H1 (cell line): ENCODE measurements at regions not wholly inside any gene's neighbourhood (a gene's known extent, or its start where the extent isn't known, plus 50 kb on each side); places are given as distances from the start of the nearest gene placed in this dataset.

ENCODE experiments used
- CTCF ChIA-PET: fragments of 300-600 bp; sonication (Branson Sonifier 250); formaldehyde crosslinking; loops from one replicate; lab custom pipeline; 2021; ENCODE audit not compliant: partially characterized antibody; lab: Charles Lee
- POLR2A ChIA-PET: fragments of 300-600 bp; sonication (Branson Sonifier 250); formaldehyde crosslinking; loops from one replicate; lab custom pipeline; 2021; ENCODE audit warnings: inconsistent platforms; ENCODE audit not compliant: partially characterized antibody; lab: Charles Lee
- DNase-seq, 2 experiments: peaks; one replicate each; pipeline versions ENCODE4 v3.0.0 to v3.0.0-alpha.2; 2010 to 2022; ENCODE audit warnings: low spot score in 2 of 2, low read depth in 1 of 2, mixed read lengths in 1 of 2
- FAIRE-seq: peaks from 2 replicates; lab custom pipeline; 2011; peaks lifted over from hg19 to GRCh38; lab: Jason Lieb, UNC
- H2AFZ ChIP-seq: 2 replicates; pipeline ENCODE4 v1.8.1; 2012; ENCODE audit warnings: low read length, inconsistent platforms
- H2AK5ac ChIP-seq: 2 replicates; pipeline ENCODE4 v1.6.1; 2013; ENCODE audit warnings: low read depth, low read length
- H2BK120ac ChIP-seq: replicated peaks from 2 replicates; pipeline ENCODE3; 2013; ENCODE audit warnings: low read depth, low read length, inconsistent platforms
- H2BK12ac ChIP-seq: 2 replicates; pipeline ENCODE4 v1.6.1; 2013; ENCODE audit warnings: low read depth, low read length
- H2BK15ac ChIP-seq: 2 replicates; pipeline ENCODE4 v1.6.1; 2013; ENCODE audit warnings: low read length
- H2BK20ac ChIP-seq: 2 replicates; pipeline ENCODE4 v1.6.1; 2013; ENCODE audit warnings: low read length
- H2BK5ac ChIP-seq: 2 replicates; pipeline ENCODE4 v1.6.1; 2013; ENCODE audit warnings: low read depth, low read length
- H3K14ac ChIP-seq: 2 replicates; pipeline ENCODE4 v1.6.1; 2013; ENCODE audit warnings: inconsistent platforms; ENCODE audit not compliant: insufficient read length
- H3K18ac ChIP-seq: 2 replicates; pipeline ENCODE4 v1.6.1; 2013; ENCODE audit warnings: low read length; ENCODE audit errors: extremely low read depth
- H3K23ac ChIP-seq: 2 replicates; pipeline ENCODE4 v1.6.1; 2013; ENCODE audit warnings: inconsistent platforms; ENCODE audit not compliant: insufficient read length
- H3K23me2 ChIP-seq: 2 replicates; pipeline ENCODE4 v1.6.1; 2013; ENCODE audit warnings: low read depth, low read length
- H3K27ac ChIP-seq: 2 replicates; pipeline ENCODE4 v1.6.1; 2011; ENCODE audit warnings: low read depth, low read length, inconsistent platforms
- H3K27me3 ChIP-seq, 4 experiments: replicated peaks in 1 of 4; 1 replicate in 1 of 4; 2 replicates in 3 of 4; pipeline versions ENCODE4 v1.6.1 to v1.8.1; 2011 to 2013; ENCODE audit warnings: low read length in 3 of 4, mild to moderate bottlenecking in 3 of 4, inconsistent platforms in 2 of 4, mixed read lengths in 2 of 4, moderate library complexity in 1 of 4; ENCODE audit not compliant: control insufficient read depth in 3 of 4, insufficient read depth in 3 of 4; ENCODE audit errors: extremely low read depth in 1 of 4
- H3K36me3 ChIP-seq, 4 experiments: 2 replicates each; pipeline versions ENCODE4 v1.6.1 to v1.8.1; 2011 to 2013; ENCODE audit warnings: mild to moderate bottlenecking in 4 of 4, low read length in 3 of 4, moderate library complexity in 2 of 4, control low read depth in 1 of 4, inconsistent platforms in 1 of 4; ENCODE audit not compliant: insufficient read depth in 4 of 4, control insufficient read depth in 2 of 4
- H3K4ac ChIP-seq: replicated peaks from 2 replicates; pipeline ENCODE3; 2013; ENCODE audit warnings: low read length, low read depth, mixed read lengths, inconsistent platforms; ENCODE audit not compliant: insufficient read length
- H3K4me1 ChIP-seq, 4 experiments: replicated peaks in 1 of 4; 1 replicate in 1 of 4; 2 replicates in 3 of 4; pipeline versions ENCODE4 v1.6.1 to v1.8.1; 2011 to 2013; ENCODE audit warnings: low read length in 3 of 4, inconsistent platforms in 2 of 4, mixed read lengths in 1 of 4; ENCODE audit not compliant: insufficient read depth in 4 of 4, control insufficient read depth in 3 of 4
- H3K4me2 ChIP-seq, 2 experiments: 2 replicates each; pipeline versions ENCODE4 v1.6.1 to v1.8.1; 2011 to 2013; ENCODE audit warnings: low read depth in 2 of 2, low read length in 2 of 2, control low read depth in 1 of 2, inconsistent platforms in 1 of 2, mild to moderate bottlenecking in 1 of 2; ENCODE audit not compliant: insufficient read depth in 1 of 2
- H3K4me3 ChIP-seq, 4 experiments: fragments of 200-600, 300-600 bp in 1 of 4; sonication (generic), shearing (Covaris generic), sonication (Bioruptor Twin) in 1 of 4; 2 replicates each; pipeline versions ENCODE4 v1.5.1 to v1.8.1; 2011 to 2016; ENCODE audit warnings: low read length in 4 of 4, low read depth in 3 of 4, control low read depth in 2 of 4, inconsistent platforms in 2 of 4, mild to moderate bottlenecking in 2 of 4, mixed read lengths in 1 of 4, moderate library complexity in 1 of 4; ENCODE audit not compliant: insufficient read depth in 2 of 4; ENCODE audit errors: extremely low read depth in 1 of 4
- H3K56ac ChIP-seq: replicated peaks from 2 replicates; pipeline ENCODE3; 2013; ENCODE audit warnings: low read depth, mild to moderate bottlenecking, mixed read lengths, low read length, inconsistent platforms; ENCODE audit not compliant: insufficient read length
- H3K79me1 ChIP-seq: 2 replicates; pipeline ENCODE4 v1.6.1; 2013; ENCODE audit warnings: low read depth, low read length, control low read depth
- H3K79me2 ChIP-seq, 2 experiments: 2 replicates each; pipeline versions ENCODE4 v1.6.1 to v1.8.1; 2012 to 2013; ENCODE audit warnings: low read length in 2 of 2, mild to moderate bottlenecking in 2 of 2, inconsistent platforms in 1 of 2; ENCODE audit not compliant: insufficient read depth in 2 of 2, control insufficient read depth in 1 of 2
- H3K9ac ChIP-seq, 4 experiments: replicated peaks in 1 of 4; 1 replicate in 1 of 4; 2 replicates in 3 of 4; pipeline versions ENCODE4 v1.6.1 to v1.8.1; 2011 to 2013; ENCODE audit warnings: low read depth in 3 of 4, low read length in 3 of 4, control low read depth in 2 of 4, mild to moderate bottlenecking in 2 of 4, moderate library complexity in 2 of 4, inconsistent platforms in 1 of 4; ENCODE audit errors: extremely low read depth in 1 of 4
- H3K9me3 ChIP-seq, 2 experiments: 2 replicates each; pipeline versions ENCODE4 v1.6.1 to v1.8.1; 2012 to 2013; ENCODE audit warnings: mild to moderate bottlenecking in 2 of 2, moderate library complexity in 2 of 2, control low read depth in 1 of 2, inconsistent platforms in 1 of 2, low read depth in 1 of 2, low read length in 1 of 2, mixed read lengths in 1 of 2; ENCODE audit not compliant: insufficient read depth in 2 of 2
- H4K20me1 ChIP-seq, 2 experiments: replicated peaks in 1 of 2; 2 replicates each; pipeline versions ENCODE3 to v1.8.1; 2011 to 2013; ENCODE audit warnings: inconsistent platforms in 2 of 2, low read length in 2 of 2, mild to moderate bottlenecking in 1 of 2; ENCODE audit not compliant: insufficient read depth in 2 of 2, control insufficient read depth in 1 of 2
- H4K5ac ChIP-seq: 2 replicates; pipeline ENCODE4 v1.6.1; 2013; ENCODE audit warnings: low read length, low read depth, mixed read lengths, inconsistent platforms; ENCODE audit not compliant: insufficient read length
- H4K8ac ChIP-seq: 2 replicates; pipeline ENCODE4 v1.8.0; 2013; ENCODE audit warnings: mild to moderate bottlenecking, moderate library complexity, low read length, inconsistent platforms; ENCODE audit not compliant: insufficient read depth; ENCODE audit errors: extremely low read depth
- H4K91ac ChIP-seq: replicated peaks from 2 replicates; pipeline ENCODE3; 2013; ENCODE audit warnings: low read length, mixed read lengths, inconsistent platforms; ENCODE audit not compliant: insufficient read length
- BCL11A ChIP-seq, 2 experiments: IDR thresholded peaks; one replicate each; pipeline ENCODE4 v1.6.1; 2011; ENCODE audit warnings: low read depth in 2 of 2, low read length in 2 of 2, mild to moderate bottlenecking in 2 of 2
- BRCA1 ChIP-seq: IDR thresholded peaks from 2 replicates; pipeline ENCODE4 v1.6.1; 2012; ENCODE audit warnings: low read depth, low read length, improper control_type of control experiment
- CBX8 ChIP-seq: fragments of 300-800, 300-1000 bp; sonication (generic); IDR thresholded peaks from 2 replicates; pipeline ENCODE4 v1.7.1; 2016; ENCODE audit warnings: low read depth, low read length, borderline replicate concordance
- CHD2 ChIP-seq: IDR thresholded peaks from 2 replicates; pipeline ENCODE4 v1.6.1; 2012; ENCODE audit warnings: low read length, improper control_type of control experiment
- CTBP2 ChIP-seq: IDR thresholded peaks from 2 replicates; pipeline ENCODE4 v1.7.0; 2011; ENCODE audit warnings: borderline replicate concordance, mild to moderate bottlenecking, moderate library complexity, mixed read lengths, low read length; ENCODE audit not compliant: insufficient read depth, insufficient read length
- KDM1A ChIP-seq: fragments of 200-600, 300-600 bp; sonication (generic); IDR thresholded peaks from 2 replicates; pipeline ENCODE4 v1.7.1; 2016; ENCODE audit warnings: mild to moderate bottlenecking, low read length, borderline replicate concordance
- KDM5A ChIP-seq: fragments of 200-600 bp; IDR thresholded peaks from 2 replicates; pipeline ENCODE4 v1.7.1; 2012; ENCODE audit warnings: mild to moderate bottlenecking, low read length, inconsistent platforms, mixed read lengths
- NANOG ChIP-seq: IDR thresholded peaks from 2 replicates; pipeline ENCODE4 v1.6.1; 2011; ENCODE audit warnings: low read length, low read depth, mild to moderate bottlenecking, inconsistent platforms; ENCODE audit not compliant: insufficient read depth, poor library complexity, severe bottlenecking
- RAD21 ChIP-seq, 2 experiments: IDR thresholded peaks in 1 of 2; conservative IDR thresholded peaks in 1 of 2; 2 replicates each; pipeline ENCODE4 v1.6.1; 2011; ENCODE audit warnings: low read depth in 2 of 2, low read length in 2 of 2, improper control_type of control experiment in 1 of 2, inconsistent platforms in 1 of 2, mild to moderate bottlenecking in 1 of 2, moderate library complexity in 1 of 2
- RFX5 ChIP-seq: IDR thresholded peaks from 2 replicates; pipeline ENCODE4 v1.6.1; 2011; ENCODE audit warnings: low read depth, low read length, improper control_type of control experiment, borderline replicate concordance
- TAF7 ChIP-seq: optimal IDR thresholded peaks from 2 replicates; pipeline ENCODE3; 2011; ENCODE audit warnings: low read depth, mild to moderate bottlenecking, inconsistent platforms, low read length, moderate library complexity, borderline replicate concordance
- TCF12 ChIP-seq: IDR thresholded peaks from 2 replicates; pipeline ENCODE4 v1.6.1; 2011; ENCODE audit warnings: low read depth, mild to moderate bottlenecking, low read length
- WGBS, 2 experiments: shearing (Covaris generic) in 1 of 2; methylation state at CpG; one replicate each; pipeline versions ENCODE4 v1.1.6 to v1.1.7; 2013 to 2015; ENCODE audit warnings: low lambda C conversion rate in 2 of 2, mixed read lengths in 2 of 2, inconsistent platforms in 1 of 2, low coverage in 1 of 2, missing lambda C conversion rate in 1 of 2; ENCODE audit not compliant: insufficient replicate concordance in 2 of 2, insufficient coverage in 1 of 2, insufficient read length in 1 of 2; ENCODE audit errors: extremely low coverage in 1 of 2, missing lambda C conversion rate in 1 of 2; 5-methylcytosine and 5-hydroxymethylcytosine counted together
- TF ChIP-seq, protein P1 (sequence below): IDR thresholded peaks from 2 replicates; pipeline ENCODE4 v1.6.1; 2012; ENCODE audit warnings: inconsistent platforms
- TF ChIP-seq, protein P2 (sequence below): IDR thresholded peaks from 2 replicates; pipeline ENCODE4 v1.6.1; 2012; ENCODE audit warnings: inconsistent platforms

DNA sequence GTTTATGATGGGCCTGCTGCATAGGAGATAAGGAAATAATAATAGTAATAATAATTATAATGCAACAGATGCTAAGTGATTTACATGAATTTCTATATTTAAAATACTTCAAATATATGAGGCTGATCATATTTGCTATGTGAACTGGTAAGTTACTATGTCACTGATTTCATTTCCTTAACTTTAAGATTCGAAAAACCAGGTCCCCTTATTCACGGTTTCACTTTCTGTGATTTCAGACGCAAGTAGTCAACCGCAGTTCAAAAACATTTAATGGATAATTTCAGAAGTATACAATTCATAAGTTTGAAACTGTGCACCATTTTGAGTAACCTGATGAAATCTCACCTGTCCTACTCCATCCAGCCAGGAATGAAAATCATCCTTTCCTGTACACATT lies 1697.1 kb upstream of the LRRTM1 start:
- Histone ChIP-seq H2BK12ac (no peak overlapping the region), H3K9ac (no peak overlapping the region), H3K27ac (no peak overlapping the region), H2BK120ac (no peak overlapping the region), H2AK5ac (no peak overlapping the region), H3K23me2 (no peaks in the 10 kb centered on the region; the same call in 1 of the 2 replicates), H3K9me3 (no peaks in the 10 kb centered on the region), H3K4ac (no peak overlapping the region), H3K18ac (no peak overlapping the region), H3K56ac (no peak overlapping the region), H3K4me1 (peaks cover 0 to 17% (median 7%) of the 10 kb centered on the region in 4 experiments; a peak in 6 of 7 replicates), H2BK15ac (no peak overlapping the region), H3K36me3 (no peaks in the 10 kb centered on the region), H4K91ac (no peak overlapping the region), H2BK5ac (no peak overlapping the region), H3K4me2 (no peak overlapping the region), H3K79me2 (no peaks in the 10 kb centered on the region), H4K8ac (no peak overlapping the region), H2AFZ (no peak overlapping the region), H4K5ac (no peak overlapping the region), H2BK20ac (no peak overlapping the region), H3K27me3 (no peaks in the 10 kb centered on the region), H3K23ac (no peak overlapping the region), H3K14ac (no peak overlapping the region), H4K20me1 (no peaks in the 10 kb centered on the region), H3K4me3 (no peak overlapping the region), H3K79me1 (no peaks in the 10 kb centered on the region)
- POLR2A ChIA-PET = no interaction called here
- CTCF ChIA-PET = no interaction called here
- DNase-seq = no peak
- FAIRE-seq = no peak
- WGBS, 2 experiments = 71% methylated on average over 4 of the region's 4 CpGs; no CpG with 5 or more reads in 1 of the 2 experiments
- TF ChIP-seq, protein P1, sequence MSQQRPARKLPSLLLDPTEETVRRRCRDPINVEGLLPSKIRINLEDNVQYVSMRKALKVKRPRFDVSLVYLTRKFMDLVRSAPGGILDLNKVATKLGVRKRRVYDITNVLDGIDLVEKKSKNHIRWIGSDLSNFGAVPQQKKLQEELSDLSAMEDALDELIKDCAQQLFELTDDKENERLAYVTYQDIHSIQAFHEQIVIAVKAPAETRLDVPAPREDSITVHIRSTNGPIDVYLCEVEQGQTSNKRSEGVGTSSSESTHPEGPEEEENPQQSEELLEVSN = no peak
- TF ChIP-seq TCF12 (no peak), RFX5 (no peak), RAD21 (IDR thresholded peaks at IDR 0.05 in 1 of 2, conservative IDR thresholded peaks at IDR 0.05 in 1 of 2; ENCODE audit: low read depth in 2 of 2, low read length in 2 of 2) (no peak), CBX8 (no peak), NANOG (no peak), KDM1A (no peak), BCL11A (IDR thresholded peaks at IDR 0.05; ENCODE audit: low read depth in 2 of 2, low read length in 2 of 2) (no peak), KDM5A (no peak), TAF7 (no peak), CTBP2 (no peak), CHD2 (no peak), BRCA1 (no peak)
- TF ChIP-seq, protein P2, sequence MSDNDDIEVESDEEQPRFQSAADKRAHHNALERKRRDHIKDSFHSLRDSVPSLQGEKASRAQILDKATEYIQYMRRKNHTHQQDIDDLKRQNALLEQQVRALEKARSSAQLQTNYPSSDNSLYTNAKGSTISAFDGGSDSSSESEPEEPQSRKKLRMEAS = no peak
